ENCODE measurements at regions not wholly inside any gene's neighbourhood (a gene's known extent, or its start where the extent isn't known, plus 50 kb on each side); places are given as distances from the start of the nearest gene placed in this dataset.

DNA sequence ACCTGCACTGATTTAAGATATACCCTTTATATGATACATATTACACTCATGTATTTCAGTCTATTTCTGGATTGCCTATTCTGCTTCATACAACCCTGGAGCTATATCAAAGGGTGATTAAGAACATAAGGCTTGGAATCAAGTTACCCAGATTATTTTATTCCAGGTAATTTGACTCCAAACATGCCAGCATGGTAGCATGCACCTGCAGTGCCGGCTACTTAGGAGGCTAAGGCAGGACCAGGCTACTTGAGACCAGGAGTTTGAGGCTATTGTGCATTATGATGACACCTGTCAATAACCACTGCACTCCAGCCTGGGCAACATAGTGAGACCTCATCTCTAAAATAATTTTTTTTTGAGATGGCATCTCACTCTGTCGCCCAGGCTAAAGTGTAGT, 50.4 kb upstream of the NEO1 start:
- DNase-seq (ENCODE audit: low spot score): no peak

DNA sequence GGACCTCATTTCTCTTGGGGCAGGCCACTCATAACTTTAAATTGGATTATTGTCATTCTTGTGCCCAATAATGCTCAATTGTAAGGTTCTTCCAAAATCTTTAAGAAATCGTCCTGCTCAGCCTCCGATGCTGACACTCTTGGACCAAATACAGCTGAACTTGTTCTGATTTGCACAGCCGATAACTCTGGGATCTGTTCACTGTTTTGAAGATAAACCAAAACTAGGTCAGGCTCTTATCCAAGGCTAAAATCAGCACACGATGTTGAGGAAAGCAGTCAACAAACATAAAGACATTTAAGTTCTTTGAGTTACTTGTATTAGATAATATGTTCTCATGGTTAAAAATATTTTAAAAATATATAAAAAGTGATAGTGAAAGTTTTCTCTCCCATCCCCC, 52.0 kb upstream of the NEO1 start:
- no peak for DNase-seq (ENCODE audit: low spot score)

DNA sequence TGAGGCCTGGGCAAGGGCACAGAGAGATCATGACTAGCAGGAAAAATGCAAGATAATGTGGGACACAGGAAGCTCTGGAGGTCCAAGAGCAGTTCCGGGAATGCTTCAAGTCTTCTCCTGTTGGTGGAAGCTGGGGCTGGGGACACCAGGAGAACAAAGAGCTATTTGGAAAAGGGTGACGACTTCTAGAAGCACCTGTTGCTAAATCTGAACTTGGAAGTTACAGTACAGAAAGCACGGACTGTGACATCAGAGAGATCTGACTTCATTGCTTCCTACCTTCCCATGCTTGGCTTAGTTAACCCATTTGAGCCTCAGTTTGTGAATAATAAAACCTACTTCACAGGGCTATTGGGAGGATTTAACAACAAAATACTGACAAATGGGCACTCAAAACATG, 52.7 kb upstream of the NEO1 start:
- DNase-seq (ENCODE audit: low spot score): no peak

DNA sequence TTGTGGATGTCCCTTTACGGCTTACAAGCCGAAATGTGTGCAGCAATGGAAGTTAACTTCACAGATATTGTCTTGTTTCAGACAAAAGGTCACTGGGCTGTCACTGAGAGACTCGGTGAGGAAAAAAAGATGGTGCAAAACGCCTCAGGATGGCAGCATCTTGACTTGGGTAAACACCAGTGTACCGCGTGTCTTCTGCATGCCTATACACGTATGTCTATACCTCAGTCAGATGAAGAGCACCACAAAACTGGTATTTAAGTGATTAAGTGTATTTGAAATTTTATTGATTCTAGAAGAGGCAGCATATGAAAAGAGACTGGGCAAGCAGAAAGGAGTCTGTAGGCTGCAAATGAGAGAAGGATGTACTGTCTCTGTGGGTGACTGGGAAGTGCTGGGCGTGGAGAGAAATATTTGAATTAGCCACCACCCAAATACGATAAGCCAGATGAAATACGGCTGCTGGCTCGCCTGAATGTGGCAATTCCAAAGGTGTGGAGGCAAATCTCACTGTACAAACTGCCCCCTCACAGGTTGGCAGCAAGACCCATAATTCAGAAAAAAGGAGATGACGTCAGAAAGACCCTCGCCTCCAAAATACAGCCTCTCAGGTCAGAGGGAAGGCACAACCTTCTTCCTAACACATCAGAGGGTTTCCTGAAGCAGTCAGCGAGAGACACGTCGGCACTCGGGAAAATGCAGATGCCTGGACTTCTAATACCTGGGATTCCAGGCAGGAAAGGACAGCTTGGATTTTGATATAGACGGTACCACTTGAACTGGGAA, 53.4 kb upstream of the NEO1 start:
- DNase-seq (ENCODE audit: low spot score): no peak

DNA sequence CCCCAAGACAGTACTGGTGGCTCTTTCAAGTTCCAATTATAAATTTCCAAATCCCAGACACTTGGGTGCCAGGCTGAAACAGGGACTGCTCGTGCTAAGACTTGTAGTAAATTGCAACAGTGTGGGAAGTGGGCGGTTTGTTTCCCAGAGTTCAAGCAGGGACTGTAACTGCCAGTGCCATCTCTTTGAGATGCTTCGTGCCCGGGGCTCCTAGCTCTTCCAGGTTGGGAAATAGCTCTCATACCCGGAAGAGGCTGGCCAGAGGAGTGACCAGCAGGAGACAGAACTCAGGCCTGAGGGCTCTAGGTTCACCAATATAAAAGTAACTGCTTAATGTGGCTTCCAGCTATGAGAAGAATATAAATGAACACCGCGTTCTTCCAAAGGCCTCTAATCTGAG, 54.0 kb upstream of the NEO1 start:
- no peak for DNase-seq (ENCODE audit: low spot score)

DNA sequence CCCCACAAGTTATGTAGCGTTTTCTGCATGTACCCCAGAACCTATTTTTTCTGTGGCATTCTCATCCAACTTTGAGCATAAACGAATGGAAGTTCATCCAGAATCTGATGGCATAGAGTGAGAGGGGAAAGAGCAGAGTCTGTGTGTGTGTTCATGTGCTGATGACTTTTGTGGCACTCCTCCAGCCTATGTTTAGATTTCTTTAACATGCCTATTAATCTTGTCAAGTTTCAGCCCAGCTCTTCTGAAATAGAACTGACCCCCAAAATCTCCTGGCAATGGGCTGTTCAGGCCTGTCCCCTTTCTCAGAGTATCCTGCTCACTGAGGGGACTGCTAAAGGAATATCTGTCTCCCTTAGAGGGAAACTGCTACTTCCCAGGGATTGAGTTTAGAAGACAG, 56.4 kb upstream of the NEO1 start:
- DNase-seq (ENCODE audit: low spot score): no peak

DNA sequence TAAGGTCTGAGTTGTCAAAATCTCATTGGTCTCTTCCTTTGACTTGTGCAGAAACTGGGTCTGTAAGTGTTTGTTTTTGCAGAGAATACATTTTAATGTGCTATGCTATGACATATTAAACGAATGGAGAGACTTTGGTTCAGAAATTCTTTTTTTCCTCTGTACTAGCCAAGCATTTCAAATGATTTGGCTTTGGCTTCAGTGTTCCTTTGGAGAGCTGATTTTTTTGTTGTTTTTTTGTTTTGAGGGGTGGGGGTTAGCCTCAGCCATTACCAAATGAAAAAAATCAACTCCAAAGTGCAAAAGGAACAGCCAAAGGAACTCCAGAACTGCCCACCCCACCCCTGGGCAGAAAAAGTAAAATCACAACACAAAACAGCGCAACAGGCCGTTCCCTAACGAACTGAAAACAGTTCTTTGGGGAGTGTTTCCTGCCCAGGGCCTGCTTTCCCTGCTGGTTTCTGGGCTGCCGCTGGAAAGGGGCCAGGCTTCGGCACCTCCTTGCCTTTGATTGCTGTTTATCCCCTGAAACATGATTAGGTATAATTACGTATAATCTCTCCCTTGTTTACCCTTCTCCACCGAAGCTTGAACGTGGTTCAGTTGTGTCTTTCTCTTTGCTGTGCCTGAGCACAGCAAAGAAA, 57.6 kb upstream of the NEO1 start:
- no peak for DNase-seq (ENCODE audit: low spot score)

DNA sequence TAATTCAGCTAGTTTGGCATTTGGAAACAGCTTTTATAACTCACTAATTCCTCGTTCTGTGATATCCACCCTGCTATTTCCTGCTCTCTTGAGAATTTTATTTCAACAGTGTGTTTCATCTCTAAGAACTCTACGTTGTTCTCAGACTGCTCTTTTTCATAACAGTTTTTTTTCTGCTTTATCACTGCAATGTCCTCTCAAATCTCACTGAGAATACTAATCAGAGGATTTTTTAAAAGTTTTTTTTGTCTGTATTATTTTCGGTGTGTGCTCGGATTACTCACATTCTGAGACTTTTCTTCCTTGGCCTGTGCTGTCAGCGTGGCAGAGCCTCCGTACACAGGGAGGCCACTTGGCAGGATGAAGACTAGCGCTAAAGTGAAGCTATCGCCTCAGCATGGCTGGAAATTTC, 59.4 kb upstream of the NEO1 start:
- no peak for DNase-seq (ENCODE audit: low spot score)

DNA sequence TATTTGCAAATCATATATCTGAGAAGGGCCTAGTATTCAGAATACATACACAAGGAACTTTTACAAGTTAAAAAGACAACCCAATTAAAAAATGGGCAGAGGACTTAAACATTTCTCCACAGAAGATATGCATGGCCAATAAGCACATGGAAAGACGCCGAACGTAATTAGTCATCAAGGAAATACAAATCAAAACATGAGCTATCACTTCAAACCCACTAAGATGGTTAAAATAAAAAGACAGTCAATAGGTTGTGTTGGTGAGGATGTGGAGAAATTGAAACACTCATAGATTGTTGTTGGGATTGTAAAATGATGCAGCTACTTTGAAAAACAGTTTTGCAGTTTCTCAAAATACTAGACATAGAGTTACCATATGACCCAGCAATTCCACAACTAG, 61.2 kb upstream of the NEO1 start:
- no peak for DNase-seq (ENCODE audit: low spot score)

DNA sequence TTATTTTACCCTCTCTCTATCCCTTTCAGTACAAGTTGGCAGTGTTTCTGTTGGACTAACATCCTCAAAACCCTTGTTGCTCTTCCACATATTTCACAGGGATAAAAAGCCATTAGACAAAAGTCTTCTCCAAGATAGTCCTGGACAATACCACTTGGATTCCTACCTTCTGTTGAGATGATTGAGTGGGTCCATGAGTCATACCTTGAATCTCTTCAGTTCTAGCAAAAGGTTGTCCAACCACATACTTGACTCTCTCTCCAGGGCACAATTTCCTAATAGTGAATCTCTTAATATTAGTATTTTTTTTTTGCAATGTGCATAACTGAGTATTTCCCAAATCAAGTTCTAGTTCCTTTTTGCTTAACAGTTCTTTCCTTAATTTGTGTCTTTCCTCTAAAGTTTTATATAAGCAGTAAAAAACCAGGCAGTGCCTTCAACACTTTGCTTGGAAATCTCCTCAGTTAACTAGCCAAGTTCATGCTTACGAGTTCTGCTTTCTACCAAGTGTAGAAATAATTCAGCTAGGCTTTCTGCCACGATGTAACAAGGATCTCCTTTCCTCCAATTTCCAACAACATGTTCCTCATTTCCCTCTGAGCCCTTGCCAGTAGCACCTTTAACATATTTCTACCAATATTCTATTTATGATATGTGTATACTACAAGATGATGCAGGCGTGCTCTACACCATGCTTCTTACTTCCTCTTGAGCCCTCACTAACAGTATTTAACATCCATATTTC, 68.3 kb upstream of the NEO1 start:
- no peak for DNase-seq (ENCODE audit: low spot score)

DNA sequence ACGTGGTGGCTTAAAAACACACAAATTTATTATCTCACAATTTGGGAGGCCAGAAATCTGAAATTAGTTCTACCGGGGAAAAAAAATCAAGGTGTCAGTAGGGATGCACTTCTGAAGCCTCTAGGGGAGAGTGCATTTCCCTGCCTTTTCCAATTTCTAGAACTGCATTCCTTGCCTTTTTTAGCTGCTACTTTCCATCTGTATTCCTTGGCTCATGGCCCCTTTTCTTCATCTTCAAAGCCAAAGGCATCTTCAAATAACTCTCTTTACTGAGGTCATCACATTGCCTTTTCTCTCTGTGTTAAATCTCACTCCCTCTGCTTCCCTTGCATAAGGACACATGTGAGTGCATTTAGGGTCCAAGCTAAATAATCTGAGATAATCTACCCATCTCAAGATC, 69.5 kb upstream of the NEO1 start:
- DNase-seq (ENCODE audit: low spot score): no peak

DNA sequence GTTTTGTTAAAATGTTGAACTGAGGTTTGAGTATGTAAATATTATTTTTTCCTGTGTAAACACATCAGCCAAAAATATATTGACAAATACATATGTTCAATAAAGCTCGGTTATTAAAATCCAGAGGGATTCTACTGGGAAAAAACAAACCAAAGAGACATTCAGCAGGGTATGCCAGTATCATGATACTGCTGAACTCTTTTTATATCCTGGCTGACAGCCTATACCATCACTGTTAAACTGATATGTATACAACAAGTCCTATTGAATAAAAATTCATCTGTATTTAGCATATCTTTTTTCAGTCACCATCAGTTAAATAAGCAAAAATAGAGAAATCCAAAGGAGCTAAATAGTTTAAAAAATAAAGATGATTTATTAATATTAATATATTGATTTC, 71.6 kb upstream of the NEO1 start:
- no peak for DNase-seq (ENCODE audit: low spot score)

DNA sequence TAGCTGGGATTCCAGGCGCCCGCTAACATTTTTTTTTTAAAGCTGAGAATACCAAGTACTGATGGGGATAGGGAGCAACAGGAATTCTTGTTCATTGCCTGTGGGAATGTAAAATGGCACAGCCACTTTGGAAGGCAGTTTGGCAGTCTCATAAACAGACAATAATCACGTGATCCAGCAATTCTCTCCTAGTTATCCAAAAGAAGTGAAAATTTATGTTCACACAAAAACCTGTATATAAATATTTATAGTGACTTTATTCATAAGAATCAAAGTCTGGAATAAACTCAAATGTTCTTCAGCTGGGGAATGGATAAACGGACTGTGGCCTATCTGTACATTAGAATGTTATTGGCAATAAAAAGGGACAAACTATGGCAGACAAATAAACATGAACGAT, 72.5 kb upstream of the NEO1 start:
- no peak for DNase-seq (ENCODE audit: low spot score)

DNA sequence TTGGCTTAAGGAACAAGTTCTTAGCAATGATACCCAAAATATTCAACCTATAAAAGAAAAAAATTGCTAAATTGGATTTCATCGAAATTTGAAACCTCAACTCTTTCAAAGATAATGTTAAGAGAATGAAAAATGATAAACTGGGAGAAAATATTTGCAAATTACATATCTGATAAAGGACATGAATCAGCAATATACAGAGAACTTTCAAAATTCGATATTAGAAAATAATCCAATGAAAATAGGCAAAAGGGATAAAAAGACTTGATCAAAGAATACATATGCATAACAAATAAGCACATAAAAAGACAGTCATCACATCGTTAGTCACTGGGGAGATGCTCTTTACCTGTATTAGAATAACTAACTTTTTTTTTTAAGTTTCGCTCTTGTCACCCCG, 73.0 kb upstream of the NEO1 start:
- DNase-seq (ENCODE audit: low spot score): no peak

DNA sequence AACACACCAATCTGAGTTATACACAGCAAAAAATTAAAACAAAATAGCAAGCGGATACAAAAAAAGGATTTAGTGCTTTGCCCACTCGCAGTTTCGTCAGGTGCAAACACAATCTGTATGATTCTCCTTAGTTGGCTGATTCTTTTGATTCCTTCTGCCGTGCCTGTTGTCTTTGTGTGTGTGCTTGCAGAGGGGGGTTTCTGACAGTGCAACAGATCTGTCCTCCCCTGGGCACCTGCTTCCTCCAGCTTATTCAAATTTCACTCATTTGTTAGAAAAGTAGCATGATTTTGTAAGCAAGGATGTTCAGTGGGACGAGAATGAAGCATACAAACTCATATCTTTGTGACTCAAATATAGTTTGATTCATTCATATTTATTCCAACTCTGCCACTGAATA, 74.0 kb upstream of the NEO1 start:
- no peak for DNase-seq (ENCODE audit: low spot score)

DNA sequence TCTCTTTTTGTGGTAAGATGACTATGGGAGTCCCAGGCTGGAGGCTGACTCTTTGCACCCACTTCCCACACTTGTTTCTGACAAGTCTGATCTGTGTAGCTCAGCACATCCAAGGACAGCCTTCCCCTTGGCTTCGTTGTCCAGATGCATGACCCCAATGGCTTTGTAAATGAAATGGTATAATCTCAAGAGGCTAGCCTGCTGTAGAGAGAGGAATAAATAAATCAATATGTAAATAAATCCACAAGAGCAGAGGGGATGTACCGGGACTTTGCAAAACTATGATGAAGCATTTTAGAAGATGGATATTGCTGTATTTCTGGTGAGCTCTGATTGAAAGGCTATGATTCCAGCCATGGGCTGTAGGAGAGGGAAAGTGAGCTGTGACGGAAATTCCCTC, 79.9 kb upstream of the NEO1 start:
- DNase-seq (ENCODE audit: low spot score): no peak

DNA sequence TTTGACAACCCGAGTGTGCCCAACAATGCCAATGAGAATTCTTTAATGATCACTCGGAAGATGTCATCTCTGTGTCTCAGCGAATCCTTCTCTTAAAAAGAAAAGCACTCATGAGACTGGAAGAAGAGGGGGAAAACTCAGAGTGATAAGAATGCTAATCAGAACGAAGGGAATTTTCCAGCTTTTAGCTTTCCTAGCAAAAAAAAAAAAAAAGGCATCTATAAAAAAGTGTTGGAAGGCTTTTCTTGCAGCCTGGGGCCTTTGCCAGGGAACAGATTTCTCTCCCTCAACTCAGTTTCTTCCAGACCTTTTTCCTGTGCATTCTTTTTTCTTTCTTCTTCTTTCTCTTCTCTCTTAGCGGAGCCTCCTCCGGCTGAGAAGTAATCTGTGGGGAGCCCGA, 80.5 kb upstream of the NEO1 start:
- no peak for DNase-seq (ENCODE audit: low spot score)

DNA sequence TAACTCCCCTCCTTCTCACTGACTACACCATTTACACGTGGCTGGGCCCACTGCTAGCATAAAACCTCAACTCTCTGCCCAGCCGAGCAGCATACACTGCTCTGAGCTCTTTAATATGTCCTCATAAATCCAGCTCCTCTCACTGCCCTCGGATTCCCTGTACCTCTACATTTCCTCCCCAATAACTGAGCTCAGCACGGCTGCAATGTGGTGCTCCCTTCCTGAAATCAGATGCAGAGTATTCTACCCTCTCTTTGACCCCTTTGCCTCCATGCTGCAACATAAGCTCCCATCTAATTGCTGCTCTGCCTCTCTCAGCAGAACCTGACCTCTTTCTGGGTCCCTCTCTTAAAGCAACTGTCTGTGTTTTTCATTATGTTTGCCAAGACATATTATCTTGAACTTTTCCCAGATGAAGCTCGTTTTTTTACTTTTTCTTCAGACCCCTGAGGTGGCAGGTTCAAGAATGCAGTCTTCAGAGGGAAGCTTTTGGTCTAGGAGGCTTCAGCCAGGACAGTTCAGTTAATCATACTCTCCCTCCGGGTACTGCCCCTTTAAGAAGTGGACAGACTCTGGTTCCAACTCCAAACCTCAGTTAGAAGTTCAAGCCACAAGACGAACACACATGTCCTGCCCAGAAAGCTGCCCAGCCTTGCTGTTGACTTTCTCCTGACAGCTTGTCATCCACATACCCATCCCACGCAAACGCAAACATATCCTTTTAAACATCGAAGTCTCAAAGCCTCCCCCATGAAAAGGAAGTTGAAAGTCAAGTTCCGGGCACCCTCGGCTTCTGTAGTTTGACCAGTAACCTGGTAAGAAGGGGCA, 81.1 kb upstream of the NEO1 start:
- no peak for DNase-seq (ENCODE audit: low spot score)

DNA sequence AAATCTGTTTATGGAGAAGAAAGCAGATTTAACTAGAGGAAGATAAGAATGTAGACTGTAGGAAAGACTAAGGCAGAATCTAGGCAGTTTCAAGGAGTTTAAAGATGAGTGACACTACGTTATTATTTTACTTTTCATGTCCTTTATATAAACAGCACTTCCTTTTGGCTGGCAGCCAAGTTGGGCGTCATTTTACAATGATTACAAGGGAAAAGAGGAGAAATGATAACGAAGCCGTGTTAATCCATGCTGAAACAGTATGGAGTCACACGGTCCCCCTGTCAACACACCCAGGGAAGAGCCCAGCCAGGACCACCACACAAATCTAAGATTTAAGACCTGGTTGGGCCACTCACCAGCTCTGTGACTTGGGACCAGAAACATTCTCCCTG, 83.7 kb upstream of the NEO1 start:
- peak; percentile 43 for DNase-seq (ENCODE audit: low spot score)

DNA sequence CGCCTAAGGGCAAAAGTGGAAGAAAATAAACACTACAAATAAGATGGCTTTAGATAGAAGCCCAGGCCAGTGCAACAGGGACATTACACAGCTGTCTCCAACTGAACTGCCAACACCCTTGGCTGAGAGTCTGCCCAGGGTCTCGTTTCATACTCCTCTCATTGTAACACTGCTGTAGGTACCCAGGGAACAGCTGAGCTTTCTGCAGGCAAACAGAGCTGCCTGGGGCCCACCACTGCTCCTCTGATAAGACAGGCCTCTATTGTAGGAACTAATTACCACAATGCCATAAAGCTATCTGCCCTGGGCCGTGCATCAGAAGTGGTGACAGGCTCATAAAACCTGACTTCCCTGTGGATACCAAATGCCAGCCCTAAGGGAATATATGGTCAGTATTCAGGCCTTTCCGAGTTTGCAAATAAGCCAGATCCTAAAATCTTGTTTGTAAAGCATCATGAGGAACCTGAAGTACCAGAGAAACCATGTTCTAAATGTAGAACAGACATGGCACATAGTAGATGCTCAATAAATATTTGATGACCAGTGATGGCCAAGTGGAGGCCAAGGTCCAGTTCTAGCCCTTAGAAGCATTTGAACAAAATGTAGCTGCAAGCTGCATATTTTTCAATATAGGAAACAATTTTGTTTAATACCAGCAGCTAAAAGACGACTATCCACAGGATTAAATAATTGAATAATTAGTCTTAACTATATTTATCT, 84.3 kb upstream of the NEO1 start:
- no peak for DNase-seq (ENCODE audit: low spot score)

DNA sequence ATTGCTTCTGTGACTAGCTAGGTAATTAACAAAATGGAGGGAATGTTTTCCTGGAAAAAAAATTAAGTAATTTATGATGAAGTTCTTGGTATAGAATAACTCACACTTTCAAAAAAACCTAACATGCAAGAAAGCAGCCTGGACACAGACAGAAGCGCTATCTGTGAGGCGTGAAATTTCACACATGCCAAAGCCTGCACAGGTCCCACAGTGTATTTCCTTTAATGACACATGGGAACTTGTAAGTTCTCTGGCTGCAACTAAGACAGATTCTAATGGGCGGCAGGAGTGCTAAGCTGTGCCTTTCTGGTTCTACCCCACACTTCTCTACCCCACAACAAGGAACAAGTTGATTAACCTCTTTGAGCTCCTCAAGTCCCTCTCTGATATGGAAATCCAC, 84.9 kb upstream of the NEO1 start:
- no peak for DNase-seq (ENCODE audit: low spot score)

DNA sequence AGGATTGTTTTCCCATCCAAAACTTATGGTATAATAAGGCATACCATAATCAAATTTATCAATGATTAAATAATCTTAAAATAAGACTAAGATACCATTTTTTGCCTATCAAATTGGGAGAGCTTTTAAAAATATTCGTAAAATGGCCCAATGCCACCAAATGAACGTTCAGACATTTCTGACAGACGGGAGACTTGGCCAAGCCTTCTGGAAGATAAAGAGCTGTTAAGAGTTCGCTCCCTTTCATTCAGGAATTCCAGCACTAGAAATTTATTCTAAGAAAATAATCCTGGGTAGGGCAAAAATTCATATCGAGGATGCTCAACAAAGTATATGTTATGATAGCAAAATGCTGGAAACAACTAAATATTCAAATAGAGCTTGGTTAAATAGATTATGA, 85.6 kb upstream of the NEO1 start:
- no peak for DNase-seq (ENCODE audit: low spot score)
